Neural crest cell (in vitro differentiated cells): ENCODE measurements at regions not wholly inside any gene's neighbourhood (a gene's known extent, or its start where the extent isn't known, plus 50 kb on each side); places are given as distances from the start of the nearest gene placed in this dataset.

ENCODE experiments used
- DNase-seq: peaks from one replicate; pipeline ENCODE4 v3.0.0; 2021; ENCODE audit warnings: low read depth, mixed read lengths, low spot score
- H3K27ac Mint-ChIP-seq: one replicate; pipeline ENCODE4 v1.8.0; 2021; ENCODE audit warnings: mild to moderate bottlenecking, mixed read lengths; ENCODE audit not compliant: unreplicated experiment
- H3K27me3 Mint-ChIP-seq: 2 replicates; pipeline ENCODE4 v1.8.0; 2021; ENCODE audit warnings: low read depth, mild to moderate bottlenecking, mixed read lengths
- H3K36me3 Mint-ChIP-seq: 2 replicates; pipeline ENCODE4 v1.8.0; 2021; ENCODE audit warnings: low read depth, mild to moderate bottlenecking, mixed read lengths
- H3K4me1 Mint-ChIP-seq: 2 replicates; pipeline ENCODE4 v1.8.0; 2021; ENCODE audit warnings: mixed read lengths
- H3K4me3 Mint-ChIP-seq: one replicate; pipeline ENCODE4 v1.8.0; 2021; ENCODE audit warnings: mild to moderate bottlenecking, mixed read lengths
- H3K9me3 Mint-ChIP-seq: 2 replicates; pipeline ENCODE4 v1.8.0; 2021; ENCODE audit warnings: mixed read lengths
- CTCF ChIP-seq: fragments of 200-600 bp; sonication (generic); conservative IDR thresholded peaks from 2 replicates; pipeline ENCODE4 v1.5.0; 2021; ENCODE audit warnings: antibody characterized with exemption, mild to moderate bottlenecking

- no peak overlapping the region for H3K4me3 Mint-ChIP-seq
- no peak for TF ChIP-seq CTCF
- H3K9me3 Mint-ChIP-seq = peaks cover 8% of the 10 kb centered on the region
- H3K4me1 Mint-ChIP-seq = peaks cover 5% of the 10 kb centered on the region
- H3K27me3 Mint-ChIP-seq = peaks cover 58% of the 10 kb centered on the region
- DNase-seq = no peak
- H3K36me3 Mint-ChIP-seq = peaks cover 3% of the 10 kb centered on the region
- peak overlapping the region; percentile 60 for H3K27ac Mint-ChIP-seq
Measured at GRCh38 chr16:86018941-86019340, 120.0 kb downstream of the IRF8 start.

DNA sequence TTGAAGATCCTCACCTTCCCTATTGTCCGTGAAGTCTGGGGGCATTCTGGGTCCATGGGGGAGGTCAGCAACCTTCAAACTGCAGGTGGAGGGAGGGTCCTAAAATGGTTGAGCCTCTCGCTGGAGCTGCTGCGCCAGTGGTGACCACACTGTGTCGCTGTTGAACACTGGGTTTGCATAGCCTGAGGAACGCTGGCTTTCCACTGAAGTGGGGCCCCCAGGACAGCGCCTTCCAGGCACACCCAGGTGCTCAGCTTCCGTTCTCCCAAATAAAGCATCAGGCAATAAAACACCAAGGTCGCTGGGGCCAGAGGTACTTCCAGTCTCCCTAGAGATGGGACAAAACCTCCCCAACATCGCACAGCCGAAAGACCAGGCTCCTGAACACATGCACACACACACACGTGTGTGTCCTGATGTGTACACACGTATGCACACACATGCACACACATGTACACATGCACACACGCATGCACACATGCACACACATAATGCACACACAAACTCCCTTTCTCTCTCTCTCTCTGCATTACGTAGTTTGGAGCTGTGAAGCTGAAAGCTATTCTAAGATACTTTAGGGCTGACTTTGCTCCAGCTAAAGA, 120.6 kb downstream of the IRF8 start:
- TF ChIP-seq CTCF = peak; percentile 53
- peaks cover 58% of the 10 kb centered on the region for H3K27me3 Mint-ChIP-seq
- peaks cover 5% of the 10 kb centered on the region for H3K4me1 Mint-ChIP-seq
- H3K4me3 Mint-ChIP-seq = no peak overlapping the region
- no peak for DNase-seq
- peaks cover 7% of the 10 kb centered on the region for H3K9me3 Mint-ChIP-seq
- H3K36me3 Mint-ChIP-seq = peaks cover 3% of the 10 kb centered on the region
- peak overlapping the region; percentile 43 for H3K27ac Mint-ChIP-seq

- Mint-ChIP-seq H3K9me3 (peaks cover 10% of the 10 kb centered on the region), H3K4me3 (no peak overlapping the region), H3K36me3 (peaks cover 5% of the 10 kb centered on the region), H3K4me1 (peaks cover 5% of the 10 kb centered on the region), H3K27ac (no peak overlapping the region), H3K27me3 (peaks cover 56% of the 10 kb centered on the region)
- TF ChIP-seq CTCF = no peak
- DNase-seq = no peak
Measured at GRCh38 chr16:86020971-86021370, 122.0 kb downstream of the IRF8 start.

GRCh38 chr16:86022381-86022960, 123.5 kb downstream of the IRF8 start:
- H3K9me3 Mint-ChIP-seq = peaks cover 10% of the 10 kb centered on the region
- no peak for TF ChIP-seq CTCF
- DNase-seq = no peak
- no peak overlapping the region for H3K4me3 Mint-ChIP-seq
- H3K36me3 Mint-ChIP-seq = peaks cover 5% of the 10 kb centered on the region
- no peak overlapping the region for H3K27ac Mint-ChIP-seq
- H3K4me1 Mint-ChIP-seq = peaks cover 5% of the 10 kb centered on the region
- peaks cover 43% of the 10 kb centered on the region for H3K27me3 Mint-ChIP-seq

DNA sequence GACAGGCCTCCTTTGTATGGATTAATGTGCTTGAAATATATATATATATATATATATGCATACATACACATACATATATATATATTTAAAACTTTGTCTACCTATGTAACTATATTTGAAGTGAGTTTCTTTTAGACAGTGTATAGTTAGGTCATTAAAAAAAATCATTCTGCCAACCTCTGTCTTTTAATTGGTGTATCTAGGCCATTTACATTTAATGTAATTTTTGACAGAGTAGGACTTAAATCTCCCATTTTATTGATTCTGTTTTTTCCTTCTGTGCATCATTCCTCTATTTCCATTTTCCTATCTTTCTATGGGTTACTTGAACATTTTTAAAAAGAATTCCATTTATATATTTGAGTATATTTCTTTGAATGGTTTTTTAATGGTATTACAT, 125.2 kb downstream of the IRF8 start:
- H3K4me1 Mint-ChIP-seq = no peaks in the 10 kb centered on the region
- no peak overlapping the region for H3K4me3 Mint-ChIP-seq
- H3K36me3 Mint-ChIP-seq = peaks cover 5% of the 10 kb centered on the region
- peaks cover 35% of the 10 kb centered on the region for H3K27me3 Mint-ChIP-seq
- DNase-seq = no peak
- peaks cover 10% of the 10 kb centered on the region for H3K9me3 Mint-ChIP-seq
- H3K27ac Mint-ChIP-seq = no peak overlapping the region
- no peak for TF ChIP-seq CTCF
